T-helper 9 cell (primary cell): ENCODE measurements at regions not wholly inside any gene's neighbourhood (a gene's known extent, or its start where the extent isn't known, plus 50 kb on each side); places are given as distances from the start of the nearest gene placed in this dataset.

Experiments
- DNase-seq: peaks from one replicate; pipeline ENCODE4 v3.0.0-alpha.2; 2020

DNA sequence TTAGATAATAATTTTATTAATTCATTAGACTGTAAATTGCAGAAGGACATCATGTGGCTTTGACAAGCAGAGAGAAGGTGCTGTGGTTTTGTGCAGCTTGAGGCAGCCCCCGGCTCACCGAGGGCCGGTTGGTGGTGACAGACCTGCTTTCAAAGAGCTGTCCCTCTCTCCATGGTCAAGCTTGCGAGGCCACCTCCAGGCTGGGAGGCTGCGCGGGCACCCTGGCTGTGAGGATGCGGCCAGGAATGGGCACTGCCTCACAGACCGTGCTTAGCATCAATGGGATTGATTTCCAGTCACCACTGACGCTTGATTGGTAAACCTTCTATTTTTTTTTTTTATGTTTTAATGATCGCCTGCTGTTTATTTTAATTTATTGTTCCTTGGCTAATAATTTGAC is 690.9 kb downstream of the GALR1 start:
- DNase-seq = no peak

DNA sequence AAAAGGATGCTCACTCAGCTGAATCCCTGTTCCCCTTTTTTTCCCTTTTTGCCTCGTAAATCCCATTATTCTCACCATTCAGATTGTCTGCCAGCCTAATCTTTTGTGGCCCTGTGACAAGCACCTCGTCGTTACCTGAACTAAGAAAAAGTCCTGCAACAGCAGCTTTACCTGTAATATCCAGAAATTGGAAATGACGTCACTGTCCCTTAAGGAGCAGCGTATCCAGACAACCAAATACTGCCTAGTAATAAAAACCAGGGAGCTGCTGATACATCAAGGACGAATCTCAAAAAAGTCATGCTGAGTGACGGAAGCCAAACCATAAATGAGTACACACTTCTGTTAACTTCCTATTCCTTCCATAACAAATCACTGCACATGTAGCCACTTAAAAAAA is 694.9 kb downstream of the GALR1 start:
- no peak for DNase-seq

DNA sequence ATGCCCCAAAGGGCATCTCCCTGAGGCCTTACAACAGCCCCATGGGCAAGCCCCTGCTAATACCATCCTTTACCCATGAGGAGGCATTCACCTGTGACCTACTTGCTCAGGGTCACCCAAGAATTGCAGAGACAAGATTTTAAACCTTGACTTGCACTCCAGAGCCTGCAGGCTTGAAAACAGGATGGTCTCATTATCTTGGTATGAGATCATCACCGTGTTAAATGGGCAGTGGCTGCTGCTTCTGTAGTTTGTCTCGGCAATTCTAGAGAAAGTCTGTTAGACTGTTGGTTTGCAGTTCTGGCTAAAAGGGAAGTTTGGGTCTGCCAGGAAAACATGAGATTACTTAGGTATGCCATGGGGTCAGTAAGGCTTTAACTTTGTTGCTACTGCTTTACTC is 698.9 kb downstream of the GALR1 start:
- no peak for DNase-seq

DNA sequence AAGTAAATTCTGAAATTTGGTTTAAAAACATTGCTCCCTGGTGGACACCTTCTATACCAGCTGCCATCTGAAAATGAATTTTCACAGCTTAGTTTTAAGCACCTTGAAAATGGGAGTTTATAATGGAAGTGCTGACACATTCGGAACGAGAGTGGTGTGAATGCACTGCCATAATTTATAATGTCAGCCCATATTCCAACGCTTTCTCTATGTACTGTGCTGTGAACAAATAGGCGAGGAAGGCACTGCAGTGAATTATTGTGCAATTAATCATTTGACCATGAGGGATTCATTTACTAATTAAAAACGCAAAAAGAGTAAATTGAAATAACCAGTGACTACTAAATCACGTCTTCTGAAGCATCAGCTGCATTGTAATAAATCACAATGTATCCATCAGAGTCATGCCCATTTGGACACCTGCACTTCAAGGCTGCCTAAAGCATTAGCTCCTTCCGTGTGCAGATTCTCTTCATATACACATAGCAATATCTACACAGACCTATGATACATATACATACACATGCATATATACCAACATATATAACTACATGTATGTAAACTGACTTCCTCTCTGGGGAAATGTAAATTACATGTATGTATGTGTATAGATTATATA is 699.8 kb downstream of the GALR1 start:
- no peak for DNase-seq

DNA sequence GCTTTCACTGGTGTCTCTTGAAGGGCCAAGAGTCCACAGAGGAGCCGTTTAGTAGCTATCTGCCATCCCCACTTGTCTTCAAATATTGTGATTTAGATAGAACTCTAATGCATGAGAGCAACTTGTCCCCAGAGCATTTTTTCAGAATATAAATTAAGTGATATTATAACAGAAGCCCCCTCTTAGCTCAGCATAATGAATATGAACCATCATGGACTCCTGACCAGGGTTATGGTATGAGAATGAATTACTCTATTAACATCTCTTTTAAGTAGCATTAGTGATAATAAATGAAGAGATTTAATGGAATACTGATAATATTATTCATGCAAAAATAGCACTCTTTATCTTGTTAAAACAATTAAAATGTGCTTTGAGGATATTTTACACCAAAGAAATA is 709.6 kb downstream of the GALR1 start:
- DNase-seq = no peak

DNA sequence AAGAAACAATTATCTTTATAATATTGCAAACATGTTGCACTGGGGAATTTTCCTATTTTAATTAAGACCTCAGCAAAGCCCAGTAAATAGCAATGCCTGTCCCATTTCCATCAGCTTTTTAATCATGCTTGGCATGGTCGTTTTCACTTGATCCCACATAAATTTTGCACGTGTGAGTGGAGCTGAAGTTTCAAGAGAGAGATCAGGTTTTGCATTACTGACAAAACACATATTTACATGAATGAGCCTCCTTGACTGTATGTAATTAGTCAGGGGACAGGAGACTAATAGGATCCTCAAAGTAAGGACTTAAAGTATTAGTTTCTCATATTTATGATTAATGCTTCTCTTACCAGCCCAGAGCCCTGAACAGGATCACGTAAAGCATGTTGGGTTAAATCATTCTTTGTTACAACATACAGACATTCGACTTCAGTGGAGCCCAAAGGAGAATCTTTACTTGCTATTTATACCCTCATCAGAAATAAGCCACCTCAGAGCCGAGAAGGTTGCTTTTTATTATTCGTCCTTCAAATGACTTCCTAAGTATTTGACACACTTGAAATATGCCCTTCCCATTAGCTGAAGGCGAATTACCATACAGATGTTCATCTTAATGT is 711.3 kb downstream of the GALR1 start:
- no peak for DNase-seq

DNA sequence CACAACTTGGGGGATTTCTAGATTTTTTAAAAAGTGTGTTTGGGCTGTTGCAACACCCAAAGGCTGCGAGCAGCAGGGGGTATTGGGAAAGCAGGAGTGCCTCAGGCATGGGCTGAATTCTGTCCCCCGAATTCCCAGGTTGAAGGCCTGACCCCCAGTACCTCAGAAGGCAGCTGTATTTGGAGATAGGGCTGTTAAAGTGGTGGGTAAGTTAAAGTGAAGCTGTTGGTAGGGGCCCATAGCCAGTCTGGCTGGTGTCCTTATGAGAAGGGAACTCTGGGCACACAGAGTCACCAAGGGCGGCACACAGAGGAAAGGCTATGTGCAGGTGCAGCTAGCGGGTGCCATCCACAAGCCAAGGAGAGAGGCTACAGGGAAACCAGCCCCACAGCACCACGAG is 717.4 kb downstream of the GALR1 start:
- DNase-seq = no peak

DNA sequence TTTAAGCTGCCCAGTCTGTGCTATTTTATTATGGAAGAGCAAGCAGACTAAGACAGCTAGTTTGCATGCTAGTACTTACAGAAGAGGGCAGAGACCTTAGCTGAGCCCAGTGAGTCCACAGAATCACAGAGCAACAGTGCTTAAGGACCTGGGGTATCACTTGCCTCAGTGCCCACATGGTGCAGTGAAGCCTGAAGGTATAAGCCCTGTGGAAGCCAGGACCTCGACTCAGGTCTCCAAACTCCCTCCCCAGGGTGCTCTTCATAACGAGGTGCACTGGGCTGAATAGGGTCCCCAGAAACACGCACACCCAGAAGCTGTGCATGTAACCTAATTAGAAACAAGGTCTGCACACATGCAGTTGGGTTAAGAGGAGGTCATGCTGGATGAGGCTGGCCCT is 718.1 kb downstream of the GALR1 start:
- no peak for DNase-seq

DNA sequence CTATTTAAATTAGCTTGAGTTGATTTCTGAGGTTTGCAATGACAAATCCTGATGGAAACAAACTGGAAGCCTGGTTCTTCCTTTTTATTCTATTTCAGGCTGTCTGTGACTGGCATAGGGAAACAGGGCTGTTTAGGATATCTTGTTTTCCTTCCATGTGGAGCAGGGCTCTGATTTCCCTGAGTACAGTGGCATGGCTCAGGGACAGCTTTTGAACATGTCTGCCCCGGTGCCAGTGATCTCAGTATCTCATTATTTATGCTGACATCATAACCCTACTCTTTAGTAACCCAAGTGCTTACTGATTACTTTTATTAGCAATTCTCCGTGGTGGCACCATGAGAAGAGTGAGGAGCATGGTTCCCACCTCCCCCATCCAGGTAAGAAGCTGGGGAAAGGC is 720.3 kb downstream of the GALR1 start:
- DNase-seq = no peak

DNA sequence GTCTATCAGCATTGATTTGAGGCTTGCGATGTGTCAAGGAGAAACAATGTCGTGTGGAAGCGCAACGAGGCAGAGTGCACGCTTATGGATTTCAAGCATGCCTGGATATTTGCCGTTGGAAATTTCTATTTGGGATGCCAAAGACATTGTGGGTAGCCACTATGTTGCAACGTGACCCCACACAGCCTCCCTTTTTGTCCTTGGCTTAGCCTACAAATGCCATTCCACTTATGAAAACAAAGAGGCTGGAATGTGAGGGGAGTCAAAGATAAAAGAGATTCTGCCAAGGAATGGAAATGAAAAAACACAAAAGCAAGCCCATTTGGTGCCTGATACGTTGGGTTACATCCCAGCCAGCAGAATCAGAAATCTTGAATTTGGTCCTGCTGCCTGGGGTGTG is 721.2 kb downstream of the GALR1 start:
- no peak for DNase-seq

DNA sequence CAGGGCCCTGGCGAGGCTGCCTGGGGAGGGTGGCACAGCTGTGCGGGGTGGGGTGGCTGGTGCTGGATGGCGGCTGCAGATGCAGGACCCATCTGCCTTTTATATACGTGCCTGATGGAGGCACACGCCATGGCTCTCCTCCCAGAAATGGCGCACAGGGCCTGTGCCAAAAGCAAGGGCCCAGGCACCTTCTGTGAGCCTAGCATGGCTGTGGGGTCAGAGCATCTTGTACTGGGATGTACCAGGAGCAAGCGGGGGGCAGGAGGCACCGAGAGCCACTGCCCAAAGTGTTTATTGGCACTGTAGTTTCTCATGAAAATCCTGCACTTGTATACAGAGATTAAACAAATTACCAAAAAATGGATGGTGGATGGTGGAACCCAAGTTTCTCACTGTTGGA is 724.1 kb downstream of the GALR1 start:
- no peak for DNase-seq

DNA sequence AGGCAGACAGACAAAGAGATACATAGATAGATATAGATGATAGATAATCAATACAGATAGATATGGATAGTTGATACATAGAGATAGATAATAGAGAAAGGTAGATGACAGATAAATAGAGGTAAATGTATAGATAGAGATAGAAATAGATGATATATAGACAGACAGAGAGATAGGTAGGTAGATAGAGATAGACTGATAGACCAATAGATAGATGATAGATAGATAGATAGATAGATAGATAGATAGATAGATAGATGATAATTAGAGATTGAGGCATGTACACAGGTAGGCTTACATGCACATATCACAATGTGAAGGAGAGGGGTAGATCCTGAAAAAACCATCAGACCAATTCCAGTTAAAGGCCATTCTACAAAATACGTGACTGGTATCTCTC is 724.7 kb downstream of the GALR1 start:
- DNase-seq = no peak

DNA sequence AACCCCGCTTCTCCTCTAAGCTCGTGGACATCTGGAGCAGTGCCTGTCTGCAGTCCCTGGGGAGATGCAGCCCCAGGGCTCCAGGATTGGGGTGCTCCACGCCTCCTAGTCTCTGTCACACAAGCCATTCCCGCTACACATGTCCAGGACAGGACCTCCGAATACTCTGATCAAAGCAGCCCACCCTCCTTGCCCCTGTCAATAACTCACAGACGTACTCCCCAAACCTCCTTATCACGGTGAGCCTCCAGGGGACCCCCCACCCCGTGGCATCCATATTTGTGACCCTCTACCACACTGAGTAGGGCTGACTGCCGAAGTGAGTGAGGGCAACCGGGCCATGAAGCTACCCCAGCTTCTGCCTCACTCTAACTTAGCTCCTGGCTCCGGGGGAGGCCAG is 727.7 kb downstream of the GALR1 start:
- DNase-seq = no peak

DNA sequence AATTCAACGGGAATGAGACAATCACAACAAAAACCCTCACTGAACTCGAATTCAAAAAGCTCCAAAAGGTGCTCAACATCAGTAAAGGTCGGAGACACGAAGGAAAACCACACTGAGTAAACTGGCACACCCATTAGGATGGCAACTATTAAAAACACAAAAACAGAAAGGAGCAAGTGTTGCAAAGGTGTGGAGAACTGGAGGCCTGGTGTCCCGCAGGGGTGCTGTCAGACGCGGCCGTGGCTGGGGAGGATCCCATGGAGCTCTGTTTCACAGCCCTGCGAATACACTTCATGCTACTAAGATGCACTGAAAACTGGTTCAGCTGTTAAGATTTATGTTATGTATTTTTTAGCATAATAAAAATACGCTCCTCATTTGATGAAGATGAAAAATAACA is 730.6 kb downstream of the GALR1 start:
- DNase-seq = no peak

DNA sequence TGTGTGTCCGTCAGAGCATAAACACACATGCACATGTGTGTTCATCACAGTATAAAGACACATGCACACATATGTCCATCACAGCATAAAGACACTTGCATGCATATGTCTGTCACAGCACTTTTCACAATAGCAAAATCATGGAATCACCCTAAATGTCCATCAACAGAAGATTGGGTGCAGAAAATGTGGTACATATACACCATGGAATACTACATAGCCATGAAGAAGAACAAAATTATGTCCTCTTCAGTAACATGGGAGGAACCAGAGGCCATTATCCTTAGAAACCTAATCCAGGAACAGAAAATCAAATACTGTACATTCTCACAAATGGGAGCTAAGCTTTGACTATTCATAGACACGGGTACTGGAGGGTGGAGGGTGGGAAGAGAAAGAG is 732.2 kb downstream of the GALR1 start:
- DNase-seq = no peak

DNA sequence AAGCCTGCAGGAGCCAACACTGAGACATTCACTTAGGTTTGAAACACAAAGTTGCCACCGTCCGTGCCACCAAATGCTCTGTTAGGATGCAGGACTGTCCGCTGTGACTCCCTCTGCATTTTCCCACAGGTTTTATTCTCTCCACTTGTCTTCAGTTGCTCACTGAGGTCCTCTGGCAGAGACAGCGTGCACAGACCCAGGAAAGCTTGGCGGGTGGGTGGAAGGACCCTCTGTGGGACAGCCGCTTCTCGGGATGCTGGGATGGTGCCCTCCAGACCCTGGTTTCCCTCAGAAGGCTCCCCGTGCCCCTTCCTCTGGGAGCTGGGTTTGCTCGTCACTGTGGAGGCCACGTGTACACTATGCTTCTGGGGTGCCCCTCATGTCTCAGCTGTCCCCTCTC is 733.6 kb downstream of the GALR1 start:
- DNase-seq = no peak

DNA sequence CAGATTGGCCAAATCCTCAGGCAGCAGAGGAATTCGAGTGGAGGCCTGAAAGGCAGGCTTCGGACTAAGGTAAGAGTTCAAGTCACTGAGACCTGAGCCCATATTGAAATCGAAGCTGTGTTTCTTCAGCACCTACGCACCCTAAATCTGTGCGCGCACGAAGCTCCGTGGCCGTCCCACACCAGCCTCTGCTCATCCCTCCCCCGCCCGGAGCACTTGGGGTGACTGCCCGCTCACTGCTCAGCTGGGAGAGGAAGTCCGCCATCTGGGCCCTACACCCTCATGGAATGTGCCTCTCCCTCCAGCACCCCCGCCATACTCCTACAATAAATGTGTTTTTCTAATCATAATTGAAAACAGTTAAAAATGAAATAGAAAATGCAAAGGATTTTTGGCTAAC is 734.5 kb downstream of the GALR1 start:
- no peak for DNase-seq

DNA sequence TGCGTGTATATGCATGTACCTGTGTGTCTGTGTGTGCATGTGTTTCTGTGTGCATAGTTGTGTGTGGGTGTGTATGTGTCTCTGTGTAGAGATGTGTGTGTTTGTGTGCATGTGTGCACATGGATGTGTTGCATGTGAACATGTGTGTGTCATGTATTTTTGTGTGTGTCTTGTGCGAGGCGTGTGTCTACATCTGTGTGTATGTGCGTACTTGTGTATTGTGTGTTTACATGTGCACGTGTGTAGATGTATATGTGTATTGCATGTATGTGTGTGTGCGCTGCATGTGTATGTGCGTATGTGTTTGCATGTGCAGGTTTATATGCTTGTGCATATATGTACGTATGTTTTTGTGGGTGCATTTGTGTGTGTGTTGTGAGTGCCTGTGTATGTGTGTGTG is 735.2 kb downstream of the GALR1 start:
- no peak for DNase-seq

DNA sequence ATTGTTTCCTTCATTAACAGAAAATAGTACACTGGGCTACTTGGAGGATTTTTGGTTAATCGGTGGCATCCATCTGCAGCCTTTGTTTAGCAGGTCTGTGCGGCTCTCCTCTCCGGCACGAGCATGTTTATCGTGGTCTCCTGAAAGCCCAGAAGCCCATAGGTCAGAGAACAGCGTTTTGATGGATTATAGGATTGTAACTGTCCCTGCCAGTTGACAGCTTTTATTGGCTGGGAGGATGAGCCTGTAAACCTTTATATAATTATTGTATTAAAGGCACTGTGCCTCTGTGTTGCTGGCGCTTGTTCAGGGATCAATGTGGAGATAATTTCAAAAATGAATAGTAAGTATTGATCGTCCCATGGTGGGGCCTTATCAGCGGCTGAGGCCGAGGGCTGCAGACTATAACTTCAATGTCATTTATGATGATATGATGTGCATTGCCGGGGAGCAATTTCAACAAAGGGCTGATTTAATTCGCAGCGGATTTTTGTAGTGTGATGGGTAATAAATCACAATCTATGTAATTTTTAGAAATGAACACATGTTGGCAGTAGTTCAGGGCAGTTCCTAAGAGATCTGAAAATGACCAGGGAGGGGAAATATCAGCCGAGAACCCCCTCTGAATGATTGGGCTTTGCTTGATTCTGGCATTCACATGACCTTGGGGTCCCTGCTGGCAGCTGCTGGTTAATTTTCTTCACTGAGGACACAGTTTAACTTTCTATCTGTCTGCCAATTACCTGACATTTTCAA is 736.1 kb downstream of the GALR1 start:
- no peak for DNase-seq

DNA sequence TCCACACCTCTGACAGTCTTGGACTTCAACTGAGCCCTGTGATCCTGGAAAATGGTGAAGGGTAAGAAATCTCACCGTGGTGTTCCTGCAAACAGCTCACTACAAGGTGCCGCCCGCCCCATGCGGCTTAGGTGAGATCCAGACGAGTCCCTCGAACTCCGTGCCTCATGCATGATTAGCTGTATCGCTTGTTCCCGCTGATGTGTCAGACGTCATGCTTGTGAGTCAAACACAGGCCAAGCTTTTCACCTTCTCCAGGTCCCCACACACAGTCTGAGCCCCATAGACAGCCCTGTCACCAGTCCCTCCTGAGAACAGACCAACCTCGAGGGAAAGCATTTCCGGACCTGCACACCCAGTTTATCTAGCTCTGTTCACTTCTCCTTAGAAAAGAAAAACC is 740.5 kb downstream of the GALR1 start:
- no peak for DNase-seq

DNA sequence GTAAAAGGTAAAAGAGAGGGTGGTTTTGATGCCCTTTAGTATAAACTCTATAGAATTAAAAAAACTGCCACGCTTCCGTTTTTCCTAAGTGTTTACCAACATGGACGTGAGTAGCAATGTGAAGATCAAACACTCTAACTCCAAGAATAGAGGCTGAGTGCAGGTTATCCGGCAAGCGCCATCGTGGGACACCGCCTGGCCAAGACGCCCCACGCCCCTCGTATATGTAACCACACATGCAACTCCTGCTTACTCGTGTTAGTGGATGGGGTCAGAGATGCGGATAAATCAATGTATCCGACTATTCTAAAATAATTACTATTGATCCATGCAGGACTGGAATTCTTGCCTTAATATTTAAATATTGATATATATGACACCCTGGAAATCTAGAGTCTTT is 741.3 kb downstream of the GALR1 start:
- DNase-seq = no peak

DNA sequence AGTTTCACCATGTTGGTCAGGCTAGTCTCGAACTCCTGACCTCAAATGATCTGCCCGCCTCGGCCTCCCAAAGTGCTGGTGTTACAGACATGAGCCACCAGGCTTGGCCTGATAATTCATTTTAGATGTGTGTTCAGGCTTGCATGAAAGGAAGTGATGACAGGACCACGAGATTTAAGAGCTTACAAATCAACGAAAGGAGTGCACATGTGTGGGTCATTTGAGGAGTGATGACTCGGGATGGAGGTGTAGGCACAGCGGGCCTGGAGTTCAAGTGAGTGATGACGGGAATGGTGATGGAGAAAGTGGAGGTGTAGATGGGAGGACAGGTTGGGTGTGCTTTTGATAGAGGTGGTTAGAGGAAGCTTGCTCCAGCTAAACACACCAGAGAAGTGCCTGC is 742.4 kb downstream of the GALR1 start:
- no peak for DNase-seq

DNA sequence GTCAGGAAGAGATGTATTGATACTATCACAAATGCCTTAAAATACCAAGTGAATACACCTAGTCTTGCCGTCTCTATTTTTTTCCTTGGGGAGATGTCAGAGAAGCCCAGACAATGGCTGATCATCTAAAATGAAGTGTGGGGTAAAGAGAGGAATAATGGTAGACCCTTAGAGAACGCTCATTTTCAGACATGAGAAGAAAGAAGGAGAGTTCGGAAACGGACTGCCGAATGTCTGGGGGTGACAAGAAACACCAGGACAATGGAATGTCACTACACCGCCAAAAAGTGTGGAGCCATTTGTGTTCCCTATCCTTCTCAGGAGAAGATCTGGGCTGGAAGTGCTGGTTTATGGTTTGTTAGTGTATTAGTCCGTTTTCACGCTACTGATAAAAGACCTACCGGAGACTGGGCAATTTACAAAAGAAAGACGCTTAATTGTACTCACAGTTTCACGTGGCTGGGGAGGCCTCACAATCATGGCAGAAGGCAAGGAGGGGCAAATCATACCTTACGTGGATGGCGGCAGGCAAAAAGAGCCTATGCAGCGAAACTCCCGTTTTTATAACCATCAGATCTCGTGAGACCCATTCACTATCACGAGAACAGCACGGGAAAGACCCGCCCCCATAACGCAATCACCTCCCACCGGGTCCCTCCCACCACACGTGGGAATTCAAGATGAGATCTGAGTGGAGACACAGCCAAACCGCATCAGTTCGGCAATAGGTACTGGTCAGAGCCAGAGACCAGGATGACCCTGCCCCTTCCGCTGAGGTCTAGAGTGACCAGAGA is 743.7 kb downstream of the GALR1 start:
- no peak for DNase-seq

DNA sequence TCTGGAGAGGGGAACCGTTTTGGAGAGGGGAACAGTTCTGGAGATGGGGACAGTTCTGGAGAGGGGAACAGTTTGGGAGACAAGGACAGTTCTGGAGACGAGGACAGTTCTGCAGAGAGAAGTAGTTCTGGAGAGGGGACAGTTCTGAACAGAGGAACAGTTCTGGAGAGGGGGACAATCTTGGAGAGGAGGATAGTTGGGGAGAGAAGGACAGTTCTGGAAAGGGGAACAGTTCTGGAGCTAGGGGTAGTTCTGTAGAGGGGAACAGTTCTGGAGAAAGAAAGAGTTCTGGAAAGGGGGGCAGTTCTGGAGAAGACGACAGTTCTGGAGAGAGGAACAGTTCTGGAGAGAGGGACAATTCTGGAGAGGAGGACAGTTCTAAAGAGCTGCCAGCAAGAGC is 745.9 kb downstream of the GALR1 start:
- DNase-seq = no peak
